KOPT-K1 (cell line): ENCODE measurements at regions not wholly inside any gene's neighbourhood (a gene's known extent, or its start where the extent isn't known, plus 50 kb on each side); places are given as distances from the start of the nearest gene placed in this dataset.
"Not testable (repeated sequence)": the region's sequence is repeated elsewhere in the genome, so short reads cannot be mapped to it uniquely, and the experiment has no call there.

ENCODE experiments used
- H3K27ac ChIP-seq: fragments of 200-600 bp; sonication (generic); 2 replicates; pipeline ENCODE4 v1.5.1; 2016; ENCODE audit warnings: antibody characterized with exemption, mild to moderate bottlenecking, low read depth, low read length; ENCODE audit not compliant: poor library complexity, severe bottlenecking
- H3K36me3 ChIP-seq: fragments of 200-600 bp; sonication (generic); 2 replicates; pipeline ENCODE4 v1.5.1; 2017; ENCODE audit warnings: antibody characterized with exemption, mild to moderate bottlenecking, low read length, moderate library complexity; ENCODE audit not compliant: insufficient read depth
- H3K9me3 ChIP-seq: fragments of 200-600 bp; sonication (generic); 2 replicates; pipeline ENCODE4 v1.5.1; 2017; ENCODE audit warnings: antibody characterized with exemption, low read length, mild to moderate bottlenecking; ENCODE audit not compliant: insufficient read depth, poor library complexity, severe bottlenecking

DNA sequence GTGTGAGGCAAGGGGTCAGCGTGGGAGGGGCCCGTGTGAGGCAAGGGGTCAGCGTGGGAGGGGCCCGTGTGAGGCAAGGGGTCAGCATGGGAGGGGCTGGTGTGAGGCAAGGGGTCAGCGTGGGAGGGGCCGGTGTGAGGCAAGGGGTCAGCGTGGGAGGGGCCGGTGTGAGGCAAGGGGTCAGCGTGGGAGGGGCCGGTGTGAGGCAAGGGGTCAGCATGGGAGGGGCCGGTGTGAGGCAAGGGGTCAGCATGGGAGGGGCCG is 119.2 kb downstream of the SEPTIN14 start:
- H3K27ac ChIP-seq, H3K36me3 ChIP-seq, H3K9me3 ChIP-seq: not testable (repeated sequence)

DNA sequence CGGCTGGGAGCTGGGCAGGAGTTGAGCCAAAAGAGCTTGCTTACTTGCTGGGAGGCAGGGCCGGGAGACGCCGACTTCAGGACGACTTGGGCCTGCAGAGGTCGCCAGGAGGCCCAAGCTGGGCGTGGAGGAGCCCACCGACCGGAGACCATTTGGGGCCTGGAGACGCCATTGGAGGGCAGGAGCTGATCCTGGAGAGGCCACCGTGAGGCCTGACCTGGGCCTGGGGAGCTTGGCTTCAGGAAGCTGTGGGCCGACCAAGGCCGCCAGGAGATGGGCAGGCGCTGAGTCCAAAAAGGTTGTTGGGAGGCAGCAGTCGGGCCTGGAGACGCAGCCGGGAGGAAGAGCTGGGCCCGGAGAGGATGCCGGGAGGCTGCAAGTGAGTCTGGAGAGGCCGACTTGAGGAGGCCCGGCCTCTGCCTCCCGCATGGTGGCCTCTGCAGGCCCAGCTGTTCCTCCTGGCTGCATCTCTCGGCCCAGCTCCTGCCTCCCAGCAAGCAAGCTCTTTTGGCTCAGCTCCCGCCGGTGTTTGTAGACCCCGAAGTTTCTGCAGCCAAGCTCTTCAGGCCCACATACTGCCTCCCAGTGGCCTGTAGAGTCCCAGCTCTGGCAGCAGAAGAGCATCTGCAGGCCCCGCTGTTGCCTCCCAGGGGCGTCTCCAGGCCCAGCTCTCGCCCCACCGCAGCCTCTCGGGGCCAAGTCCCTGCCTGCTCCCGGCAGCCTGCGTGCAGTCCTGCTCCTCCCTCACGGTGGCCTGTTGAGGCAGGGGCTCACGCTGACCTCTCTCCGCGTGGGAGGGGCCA is 119.7 kb downstream of the SEPTIN14 start:
- not testable (repeated sequence) for H3K36me3 ChIP-seq, H3K27ac ChIP-seq, H3K9me3 ChIP-seq

DNA sequence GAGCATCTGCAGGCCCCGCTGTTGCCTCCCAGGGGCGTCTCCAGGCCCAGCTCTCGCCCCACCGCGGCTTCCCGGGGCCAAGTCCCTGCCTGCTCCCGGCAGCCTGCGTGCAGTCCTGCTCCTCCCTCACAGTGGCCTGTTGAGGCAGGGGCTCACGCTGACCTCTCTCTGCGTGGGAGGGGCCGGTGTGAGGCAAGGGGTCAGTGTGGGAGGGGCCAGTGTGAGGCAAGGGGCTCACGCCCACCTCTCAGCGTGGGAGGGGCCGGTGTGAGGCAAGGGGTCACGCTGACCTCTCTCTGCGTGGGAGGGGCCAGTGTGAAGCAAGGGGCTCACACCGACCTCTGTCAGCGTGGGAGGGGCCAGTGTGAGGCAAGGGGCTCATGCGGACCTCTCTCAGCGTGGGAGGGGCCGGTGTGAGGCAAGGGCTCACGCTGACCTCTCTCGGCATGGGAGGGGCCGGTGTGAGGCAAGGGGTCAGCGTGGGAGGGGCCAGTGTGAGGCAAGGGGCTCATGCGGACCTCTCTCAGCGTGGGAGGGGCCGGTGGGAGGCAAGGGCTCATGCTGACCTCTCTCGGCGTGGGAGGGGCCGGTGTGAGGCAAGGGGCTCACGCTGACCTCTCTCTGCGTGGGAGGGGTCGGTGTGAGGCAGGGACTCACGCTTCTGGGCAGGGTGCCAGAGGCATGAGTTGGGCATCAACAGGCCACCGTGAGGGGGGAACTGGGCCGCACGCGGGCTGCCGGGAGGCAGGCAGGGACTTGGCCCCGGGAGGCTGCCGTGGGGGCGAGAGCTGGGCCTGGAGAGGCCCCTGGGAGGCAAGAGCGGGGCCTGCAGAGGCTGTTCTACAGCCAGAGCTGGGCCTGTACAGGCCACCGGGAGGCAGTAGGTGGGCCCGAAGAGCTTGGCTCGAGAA is 120.6 kb downstream of the SEPTIN14 start:
- not testable (repeated sequence) for H3K36me3 ChIP-seq, H3K9me3 ChIP-seq, H3K27ac ChIP-seq

DNA sequence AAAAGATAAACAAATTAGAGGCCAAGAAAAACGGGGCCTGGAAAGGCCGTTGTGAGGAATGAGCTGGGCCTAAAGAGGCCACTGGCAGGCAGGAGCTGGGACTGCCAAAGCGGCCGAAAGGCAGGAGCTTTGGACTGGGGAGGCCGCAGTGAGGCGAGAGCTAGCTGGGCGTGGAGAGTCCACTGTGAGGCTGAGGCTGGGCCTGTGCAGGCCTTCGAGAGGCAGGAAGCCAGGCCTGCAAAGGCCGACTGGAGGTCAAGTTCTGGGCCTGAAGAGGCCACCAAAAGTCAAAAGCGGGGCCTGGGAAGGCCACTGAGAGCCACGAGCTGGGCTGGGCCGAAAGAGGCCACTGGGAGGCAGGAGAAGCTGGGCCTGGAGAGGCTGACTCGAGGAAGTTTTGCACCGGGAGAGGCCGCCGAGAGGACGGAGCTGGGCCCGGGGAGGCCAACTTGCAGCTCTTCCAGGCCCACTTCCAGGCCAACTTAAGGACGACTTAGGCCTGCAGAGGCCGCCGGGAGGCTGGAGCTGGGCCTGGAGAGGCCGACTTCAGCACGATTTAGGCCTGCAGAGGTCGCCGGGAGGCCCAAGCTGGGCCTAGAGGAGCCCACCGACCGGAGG is 121.8 kb downstream of the SEPTIN14 start:
- not testable (repeated sequence) for H3K36me3 ChIP-seq, H3K27ac ChIP-seq, H3K9me3 ChIP-seq

DNA sequence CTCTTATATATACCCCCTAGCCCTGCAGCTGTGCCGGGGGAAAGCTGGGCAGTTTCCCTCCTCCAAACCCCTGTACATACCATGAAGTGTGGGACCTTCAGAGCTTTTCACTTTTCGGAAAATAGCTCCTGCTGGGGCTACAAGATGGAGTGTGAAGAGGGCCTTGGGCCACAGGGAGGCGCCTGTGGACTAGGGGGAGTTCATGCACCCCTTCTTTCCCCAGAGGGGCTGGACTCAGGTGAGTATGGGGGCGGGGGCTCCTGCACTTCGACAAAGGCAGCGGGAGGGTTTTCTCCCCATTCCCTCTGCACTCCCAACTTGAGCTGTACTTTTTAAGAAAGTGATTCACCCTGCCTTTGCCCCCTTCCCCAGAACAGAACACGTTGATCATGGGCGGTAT is 122.5 kb downstream of the SEPTIN14 start:
- not testable (repeated sequence) for H3K36me3 ChIP-seq, H3K9me3 ChIP-seq, H3K27ac ChIP-seq

DNA sequence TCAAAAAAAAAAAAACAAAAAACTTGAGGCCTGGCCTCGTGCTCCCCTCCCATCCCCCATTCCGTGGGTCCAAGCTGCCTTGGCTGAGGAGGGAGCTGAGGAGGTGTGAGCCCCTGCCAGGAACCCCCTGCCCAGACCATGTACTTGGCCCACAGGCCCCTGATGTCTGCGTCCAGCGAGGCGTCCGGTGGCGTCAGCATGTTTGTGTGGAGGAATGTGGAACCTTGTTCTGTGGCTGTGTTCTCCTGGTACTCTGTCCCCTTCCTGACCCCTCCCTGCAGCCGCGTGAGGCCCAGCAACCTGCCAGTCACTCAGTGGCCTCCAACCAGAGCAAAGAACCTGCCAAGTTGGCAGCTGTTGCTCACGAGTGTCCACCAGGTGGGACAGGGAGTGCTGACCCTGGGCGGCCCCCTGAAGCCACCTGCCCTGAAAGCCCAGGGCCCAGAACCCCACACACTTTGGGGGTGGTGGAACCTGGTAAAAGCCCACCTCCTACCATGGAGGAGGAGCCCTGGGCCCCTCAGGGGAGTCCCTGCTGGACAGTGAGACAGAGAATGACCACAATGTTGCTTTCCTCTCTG is 125.8 kb downstream of the SEPTIN14 start:
- H3K27ac ChIP-seq, H3K9me3 ChIP-seq, H3K36me3 ChIP-seq: not testable (repeated sequence)

DNA sequence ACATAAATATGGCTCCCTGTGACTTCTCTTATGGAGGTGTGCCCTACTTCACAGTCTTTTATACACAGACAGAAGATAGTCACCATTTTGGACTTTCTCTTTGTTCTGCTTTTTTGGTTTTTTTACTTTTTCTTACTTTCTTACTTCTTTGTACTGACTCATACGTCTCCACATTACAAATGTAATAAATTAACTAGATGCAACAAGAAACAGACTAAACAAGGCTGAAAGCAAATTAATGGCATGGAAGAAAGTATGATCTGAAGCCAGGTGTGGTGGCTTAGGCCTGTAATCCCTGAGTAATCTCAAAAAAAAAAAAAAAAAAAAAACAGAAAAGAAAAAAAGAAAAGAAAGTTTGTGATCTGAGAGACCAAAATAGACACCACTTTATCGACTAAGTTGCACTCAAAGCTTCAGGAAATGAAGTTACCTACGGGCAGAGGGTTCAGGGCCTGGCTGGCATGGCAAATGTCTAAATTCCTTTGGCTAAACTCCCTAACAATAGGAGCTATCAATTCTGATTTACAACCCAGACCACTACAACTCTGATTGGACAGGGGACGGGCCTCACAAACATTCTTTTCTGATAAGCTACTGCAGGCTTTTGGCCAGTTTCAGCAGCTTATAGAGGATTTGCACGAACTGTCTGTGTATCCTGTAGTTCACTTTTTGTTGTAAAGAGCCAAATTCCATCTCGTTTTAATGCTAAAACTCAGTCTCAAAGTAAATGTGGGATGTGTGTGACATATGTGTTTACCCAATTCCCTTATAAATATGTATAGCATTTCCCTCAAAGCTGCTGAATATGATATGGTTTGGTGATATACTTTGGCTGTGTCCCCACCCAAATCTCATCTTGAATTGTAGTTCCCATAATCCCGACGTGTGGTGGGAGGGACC is 129.1 kb downstream of the SEPTIN14 start:
- Histone ChIP-seq H3K9me3 (no peaks in the 10 kb centered on the region), H3K27ac (no peak overlapping the region), H3K36me3 (no peaks in the 10 kb centered on the region)

DNA sequence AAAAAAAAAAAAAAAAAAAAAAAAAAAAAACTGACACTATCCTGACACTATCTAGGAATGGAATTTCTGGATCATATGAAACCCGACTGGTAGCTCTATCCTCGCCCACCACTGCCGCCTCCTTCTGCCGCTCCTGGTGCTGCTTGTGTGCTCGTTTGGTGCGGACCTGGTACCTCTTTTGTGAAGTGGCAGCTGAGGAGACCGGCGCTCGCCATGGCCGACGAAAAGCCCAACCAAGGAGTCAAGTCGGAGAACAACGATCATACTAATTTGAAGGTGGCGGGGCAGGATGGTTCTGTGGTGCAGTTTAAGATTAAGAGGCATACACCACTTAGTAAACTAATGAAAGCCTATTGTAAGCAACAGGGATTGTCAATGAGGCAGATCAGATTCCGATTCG is 130.6 kb downstream of the SEPTIN14 start:
- Histone ChIP-seq H3K36me3 (no peaks in the 10 kb centered on the region), H3K9me3 (no peaks in the 10 kb centered on the region), H3K27ac (no peak overlapping the region)

DNA sequence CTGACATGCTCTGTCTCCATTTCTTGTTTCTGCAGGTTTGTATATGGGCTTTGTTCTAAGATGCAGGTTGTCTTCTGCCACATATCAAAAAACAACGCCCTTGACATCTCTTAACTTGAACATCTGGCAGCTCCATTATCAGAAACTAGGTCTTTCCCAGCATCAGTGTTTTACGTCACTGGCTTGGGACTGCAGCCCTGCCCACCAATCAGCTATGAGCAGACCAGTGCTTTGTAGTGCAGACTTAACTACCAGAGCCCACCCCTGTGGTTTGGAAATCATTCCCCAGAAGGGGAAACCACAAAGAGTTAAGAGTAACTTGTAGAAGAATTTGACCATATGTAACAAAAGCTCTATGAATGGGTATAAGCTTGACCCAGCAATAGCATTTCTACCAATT is 132.4 kb downstream of the SEPTIN14 start:
- Histone ChIP-seq H3K27ac (no peak overlapping the region), H3K36me3 (no peaks in the 10 kb centered on the region), H3K9me3 (no peaks in the 10 kb centered on the region)

DNA sequence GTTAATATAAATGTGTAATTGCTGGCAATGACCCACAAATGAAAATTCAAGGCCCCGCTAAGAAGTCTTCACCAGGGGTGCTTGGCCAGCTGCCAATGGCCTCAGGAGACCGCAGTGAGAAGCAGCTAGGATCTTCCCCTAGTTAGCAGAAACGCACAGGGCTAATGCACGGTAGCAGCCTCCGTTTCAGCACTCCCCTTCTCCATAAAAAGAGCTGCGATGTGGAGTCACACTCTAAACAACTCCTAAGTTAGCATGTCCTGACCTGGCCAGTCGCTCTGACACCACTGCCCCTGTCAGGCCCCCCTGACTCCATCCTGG is 139.0 kb downstream of the SEPTIN14 start:
- H3K9me3 ChIP-seq, result no peaks in the 10 kb centered on the region
- H3K36me3 ChIP-seq, result no peaks in the 10 kb centered on the region
- H3K27ac ChIP-seq, result no peak overlapping the region

DNA sequence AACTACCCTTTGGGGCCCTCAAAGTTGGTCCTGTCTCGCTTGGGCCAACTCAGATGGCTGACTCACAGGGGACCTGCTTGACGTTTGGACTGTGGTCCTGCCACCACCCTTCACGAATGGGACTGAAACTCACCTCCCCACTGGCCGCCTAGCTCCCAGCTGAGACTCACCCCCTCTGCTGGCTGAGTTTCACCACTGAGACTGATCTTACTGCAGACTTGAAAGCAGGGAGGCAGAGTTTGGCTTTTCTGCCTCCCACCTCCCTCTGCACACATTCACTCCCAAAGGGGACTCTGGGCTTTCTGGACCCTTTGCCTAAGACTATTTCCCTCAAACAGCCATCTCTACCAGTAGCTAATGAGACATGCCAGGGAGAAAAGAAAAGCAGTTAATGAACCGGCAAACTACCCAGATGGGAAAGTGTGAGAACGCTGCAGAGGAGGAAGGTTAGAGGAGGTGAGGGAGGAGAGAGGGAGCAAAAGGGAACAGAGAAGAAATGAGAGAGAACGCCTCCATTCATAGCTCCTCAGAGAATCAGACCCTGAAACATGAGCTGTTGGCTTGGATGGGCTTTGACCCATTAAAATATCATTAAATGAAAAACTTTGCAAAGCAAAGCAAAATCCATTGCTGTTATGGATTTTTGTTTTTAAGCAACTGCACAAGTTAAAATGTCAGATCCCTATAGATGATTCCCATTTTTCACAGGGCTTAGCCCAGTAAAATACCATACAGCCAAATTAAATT is 139.5 kb downstream of the SEPTIN14 start:
- not testable (repeated sequence) for H3K9me3 ChIP-seq, H3K36me3 ChIP-seq, H3K27ac ChIP-seq

DNA sequence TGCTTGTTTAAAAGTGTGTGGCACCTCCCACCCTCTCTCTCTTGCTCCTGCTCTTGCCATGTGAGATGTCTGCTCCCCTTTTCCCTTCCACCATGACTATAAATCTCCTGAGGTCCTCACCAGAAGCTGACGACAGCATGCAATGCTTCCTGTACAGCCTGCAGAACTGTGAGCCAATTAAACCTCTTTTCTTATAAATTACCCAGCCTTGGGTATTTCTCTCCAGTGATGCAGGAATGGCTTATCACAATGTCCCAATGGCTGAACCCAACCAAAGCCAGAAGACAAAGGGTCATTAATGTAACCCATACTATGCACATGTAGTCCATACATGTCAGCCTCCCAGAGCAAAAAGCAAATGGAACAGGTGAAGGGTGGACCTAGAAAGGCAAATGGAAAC is 141.5 kb downstream of the SEPTIN14 start:
- H3K27ac ChIP-seq, H3K36me3 ChIP-seq, H3K9me3 ChIP-seq: not testable (repeated sequence)

DNA sequence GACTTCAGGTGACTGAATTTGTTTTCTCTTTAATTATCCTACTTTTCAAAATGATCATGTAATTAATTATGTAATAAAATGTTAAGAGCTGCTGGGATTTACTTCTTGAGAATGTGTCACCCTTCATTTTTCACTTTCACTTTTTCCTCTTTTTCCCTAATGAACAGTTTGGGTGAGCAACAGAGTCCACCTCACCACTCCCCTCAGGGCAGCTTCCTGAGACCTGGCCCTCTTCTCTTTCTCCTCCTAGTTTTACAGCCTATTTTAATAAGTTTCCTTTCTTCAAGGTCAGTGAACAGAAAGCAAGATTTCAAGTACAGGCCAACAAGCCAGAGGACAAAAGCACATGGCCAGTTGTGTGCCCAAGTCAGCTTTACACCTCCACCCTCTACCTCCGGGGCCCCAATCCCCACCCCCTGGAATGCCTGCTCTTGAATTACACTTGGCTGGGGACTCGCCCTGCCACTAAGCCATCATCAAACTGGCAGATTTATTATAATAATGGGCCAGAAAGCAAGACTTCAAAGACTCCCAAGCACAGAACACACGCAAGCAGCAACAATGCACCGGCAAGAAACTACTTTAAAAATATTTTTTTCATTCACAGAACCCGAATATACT is 143.1 kb upstream of the VOPP1 start:
- not testable (repeated sequence) for H3K9me3 ChIP-seq, H3K27ac ChIP-seq, H3K36me3 ChIP-seq

DNA sequence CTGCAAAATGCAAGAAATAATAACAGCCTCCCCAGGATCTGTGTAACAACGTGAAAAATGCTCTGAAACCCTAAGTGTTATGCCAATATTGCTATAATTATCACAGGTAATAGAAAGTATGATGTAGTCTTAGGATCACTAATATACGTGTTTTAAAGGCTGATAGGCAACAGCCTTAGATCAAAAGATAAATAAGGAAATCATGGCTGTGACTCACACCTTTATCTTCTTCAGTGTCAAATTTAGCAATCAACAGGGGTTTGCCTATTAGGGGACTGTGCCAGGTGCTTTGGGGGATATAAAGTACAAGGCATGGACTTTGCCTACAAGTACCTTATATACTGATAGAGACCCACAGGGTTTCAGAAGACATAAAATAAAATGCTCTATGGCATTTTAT is 142.1 kb upstream of the VOPP1 start:
- not testable (repeated sequence) for H3K36me3 ChIP-seq, H3K27ac ChIP-seq, H3K9me3 ChIP-seq
